22Rv1 (cell line): ENCODE measurements at regions not wholly inside any gene's neighbourhood (a gene's known extent, or its start where the extent isn't known, plus 50 kb on each side); places are given as distances from the start of the nearest gene placed in this dataset.

Source experiments
- H3K27ac ChIP-seq: fragments of 450-650 bp; 2 replicates; pipeline ENCODE4 v1.5.1; 2017
- CTCF ChIP-seq: fragments of 450-650 bp; IDR thresholded peaks from 2 replicates; pipeline ENCODE4 v1.5.1; 2017; ENCODE audit warnings: mild to moderate bottlenecking
- ZFX ChIP-seq: fragments of 450-650 bp; IDR thresholded peaks from 2 replicates; pipeline ENCODE4 v1.6.1; 2017; ENCODE audit warnings: antibody characterized with exemption, borderline replicate concordance

DNA sequence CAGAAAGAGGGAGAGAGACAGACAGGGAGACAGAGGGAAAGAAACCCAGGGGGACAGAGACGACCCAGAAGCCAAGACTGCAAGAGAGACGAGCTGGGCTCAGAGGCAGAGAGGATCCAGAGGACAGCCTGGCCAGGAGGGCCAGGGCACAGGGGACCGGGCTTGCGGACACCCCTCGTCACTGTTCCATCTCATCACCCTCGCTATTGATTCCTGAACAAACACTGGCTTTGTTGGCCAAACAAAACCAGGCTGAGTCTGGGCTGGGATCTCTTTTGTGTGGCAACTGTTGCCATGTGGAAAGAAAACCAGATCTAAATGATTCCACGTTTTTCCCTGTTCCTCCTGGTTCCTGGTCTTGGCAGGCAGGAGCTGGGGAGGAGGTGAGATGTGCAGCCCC lies 339.4 kb downstream of the MN1 start:
- TF ChIP-seq CTCF (no peak), ZFX (no peak)
- no peak overlapping the region for H3K27ac ChIP-seq

DNA sequence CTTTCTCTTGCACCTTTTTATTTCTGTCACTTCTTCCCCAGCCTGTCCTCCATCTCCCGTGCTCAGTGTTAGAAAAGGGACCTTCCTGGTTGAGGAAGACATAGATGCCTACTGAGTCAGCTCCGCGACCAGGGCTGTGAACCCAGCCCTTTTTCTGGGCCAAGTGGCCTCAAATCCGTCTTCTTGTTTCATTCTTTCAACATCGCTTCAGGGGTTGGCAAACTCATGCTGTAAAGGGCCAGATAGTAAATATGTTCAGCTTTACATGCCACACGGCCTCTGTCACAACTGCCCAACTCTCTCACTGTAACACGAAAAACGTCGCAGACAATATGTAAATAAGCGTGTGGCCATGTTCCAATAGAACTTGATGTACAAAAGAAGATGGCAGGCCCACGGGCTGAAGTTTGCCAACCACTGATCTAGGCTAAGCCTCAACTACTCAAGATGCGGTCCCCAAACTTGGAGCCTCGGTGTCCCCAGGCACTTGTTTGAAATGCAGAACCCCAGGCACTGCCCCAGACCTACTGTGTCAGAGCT lies 338.4 kb downstream of the MN1 start:
- TF ChIP-seq ZFX, result no peak
- TF ChIP-seq CTCF, result no peak
- H3K27ac ChIP-seq, result no peak overlapping the region

- H3K27ac ChIP-seq, result no peak overlapping the region
- TF ChIP-seq CTCF, result no peak
- no peak for TF ChIP-seq ZFX
Observed at GRCh38 chr22:27466229-27466628, 335.3 kb downstream of the MN1 start.

DNA sequence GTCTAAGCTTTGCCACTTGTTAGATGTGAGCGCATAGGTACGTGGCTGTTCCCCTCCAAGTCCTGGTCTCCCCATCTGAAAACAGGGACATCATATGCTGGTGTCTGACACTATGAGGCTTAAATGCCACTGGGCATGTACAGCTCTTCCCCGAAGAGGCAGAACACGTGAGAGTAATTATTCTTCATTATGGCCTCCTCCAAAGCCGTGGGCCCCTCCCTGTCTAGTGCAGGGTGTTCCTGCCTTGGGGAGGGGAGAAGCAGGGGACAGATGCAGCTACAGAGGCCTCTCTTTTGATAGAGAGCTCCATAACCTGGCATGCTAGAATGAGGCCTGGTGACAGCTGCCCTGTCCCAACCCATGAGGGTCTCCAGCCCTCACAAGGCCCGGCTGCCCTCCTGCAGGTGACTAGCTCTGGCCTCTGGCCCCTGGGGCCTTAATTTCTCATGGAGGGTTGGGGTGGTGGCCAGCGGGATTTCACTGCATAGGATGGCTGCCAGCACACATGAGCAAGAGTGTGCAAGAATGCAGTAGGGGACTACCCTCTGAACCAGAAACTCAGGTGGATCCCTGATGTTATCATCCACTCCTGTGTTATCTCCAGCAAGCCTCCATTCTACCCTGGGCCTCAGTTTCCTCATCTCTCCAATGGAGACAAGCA lies 334.6 kb downstream of the MN1 start:
- no peak overlapping the region for H3K27ac ChIP-seq
- no peak for TF ChIP-seq ZFX
- no peak for TF ChIP-seq CTCF

DNA sequence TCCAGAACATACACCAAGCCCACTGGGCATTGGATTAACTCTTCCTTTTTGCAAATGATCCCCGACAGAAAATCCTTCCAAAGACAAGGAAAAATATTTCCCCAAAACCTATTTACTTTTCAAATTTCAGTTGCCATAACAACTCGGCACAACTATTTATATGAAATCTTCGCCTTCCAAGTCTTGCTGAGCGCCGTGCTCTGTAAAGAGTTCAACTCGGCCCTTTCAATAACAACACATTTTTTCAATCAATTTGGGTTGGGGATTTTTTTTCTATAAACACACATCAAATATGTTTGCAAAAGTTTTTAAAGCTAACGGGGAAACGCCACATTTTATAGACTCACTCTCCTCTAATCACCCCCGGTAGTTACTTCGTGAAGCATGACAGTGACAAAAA lies 333.8 kb downstream of the MN1 start:
- no peak for TF ChIP-seq CTCF
- no peak for TF ChIP-seq ZFX
- H3K27ac ChIP-seq, result no peak overlapping the region

DNA sequence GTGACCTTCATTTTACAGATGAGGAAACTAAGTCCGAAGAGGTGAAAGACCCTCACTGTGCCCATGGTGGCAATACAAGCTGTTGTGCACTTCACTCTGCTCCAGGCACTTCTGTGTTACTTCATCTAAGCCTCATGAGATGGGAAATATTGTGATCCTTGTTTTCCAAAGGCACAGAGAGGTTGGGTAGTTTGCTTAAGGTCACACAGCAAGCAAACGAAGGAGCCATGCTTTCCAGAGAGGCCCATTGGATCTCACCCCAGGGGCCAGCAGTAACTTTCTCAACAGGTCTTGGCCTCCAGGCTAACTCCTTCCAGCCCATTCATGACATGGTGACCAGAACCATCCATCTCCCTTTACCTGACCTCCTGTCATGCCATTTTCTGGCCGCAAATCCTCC lies 332.8 kb downstream of the MN1 start:
- TF ChIP-seq CTCF, result no peak

DNA sequence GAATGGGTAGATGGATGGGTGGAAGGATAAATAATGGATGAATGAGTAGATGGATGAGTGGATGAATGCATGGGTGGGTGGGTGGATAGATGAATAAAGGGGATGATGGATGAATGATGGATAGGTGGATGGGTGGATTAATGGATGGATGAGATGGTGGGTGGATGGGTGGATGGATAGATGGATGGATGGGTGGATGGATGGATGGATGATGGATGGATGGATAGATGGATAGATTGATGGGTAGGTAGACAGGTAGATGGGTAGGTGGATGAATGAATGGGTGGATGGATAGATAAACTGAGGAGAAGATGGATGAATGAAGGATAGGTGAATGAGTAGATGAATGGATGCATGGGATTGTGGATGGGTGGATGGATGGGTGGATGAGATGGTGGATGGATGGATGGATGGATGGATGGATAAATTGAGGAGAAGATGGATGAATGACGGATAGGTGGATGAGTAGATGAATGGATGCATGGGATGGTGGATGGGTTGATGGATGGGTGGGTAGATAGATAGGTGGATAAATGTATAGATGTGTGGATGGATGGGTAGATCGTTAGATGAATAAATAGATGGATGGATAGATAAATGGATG lies 331.3 kb downstream of the MN1 start:
- no peak for TF ChIP-seq CTCF
- TF ChIP-seq ZFX, result no peak
- no peak overlapping the region for H3K27ac ChIP-seq

More for the DNA sequence above, 332.8 kb downstream of the MN1 start:
- H3K27ac ChIP-seq, result no peak overlapping the region
